Stimulated activated CD4-positive, alpha-beta T cell treated with anti-CD3 and anti-CD28 coated beads, Interleukin-4, amount 100 ng/mL, for 4 hours (primary cell): ENCODE measurements at regions not wholly inside any gene's neighbourhood (a gene's known extent, or its start where the extent isn't known, plus 50 kb on each side); places are given as distances from the start of the nearest gene placed in this dataset.
A peak's percentile ranks its signal among the peaks of the same experiment; 100 is the strongest.

ENCODE experiments used
- DNase-seq, 2 experiments: peaks; one replicate each; pipeline ENCODE4 v3.0.0-alpha.2; 2020

- peak in 1 of 2 experiments; percentile 3 for DNase-seq
Measured at GRCh38 chr14:60349663-60350365, 100.8 kb downstream of the PPM1A start.

- DNase-seq = no peak
Measured at GRCh38 chr14:60350366-60350720, 101.3 kb downstream of the PPM1A start.

- DNase-seq = no peak
Measured at GRCh38 chr14:60353420-60353819, 104.4 kb downstream of the PPM1A start.

- DNase-seq = no peak
Measured at GRCh38 chr14:60355768-60356167, 106.7 kb downstream of the PPM1A start.

- DNase-seq = no peak
Measured at GRCh38 chr14:60356386-60356785, 107.4 kb downstream of the PPM1A start.

GRCh38 chr14:60356906-60357550, 108.0 kb downstream of the PPM1A start:
- DNase-seq = no peak

- DNase-seq = no peak
Measured at GRCh38 chr14:60357551-60358149, 108.6 kb downstream of the PPM1A start.

- no peak for DNase-seq
Measured at GRCh38 chr14:60363275-60363674, 114.3 kb downstream of the PPM1A start.

GRCh38 chr14:60363687-60364086, 114.7 kb downstream of the PPM1A start:
- no peak for DNase-seq

- DNase-seq = no peak
Measured at GRCh38 chr14:60381909-60382308, 104.0 kb downstream of the C14orf39 start.
